Keratinocyte (primary cell): ENCODE measurements at regions not wholly inside any gene's neighbourhood (a gene's known extent, or its start where the extent isn't known, plus 50 kb on each side); places are given as distances from the start of the nearest gene placed in this dataset.

Experiments
- EZH2 ChIP-seq: IDR thresholded peaks from one replicate; pipeline ENCODE4 v1.6.1; 2012; ENCODE audit warnings: inconsistent platforms, mild to moderate bottlenecking, low read length, moderate library complexity
- TF ChIP-seq, protein P1 (sequence below), 3 experiments: IDR thresholded peaks in 1 of 3; conservative IDR thresholded peaks in 1 of 3; optimal IDR thresholded peaks in 1 of 3; 2 replicates in 2 of 3; 3 replicates in 1 of 3; pipeline versions ENCODE3 to v1.5.1; 2011; ENCODE audit warnings: low read length in 3 of 3, mild to moderate bottlenecking in 3 of 3, moderate library complexity in 2 of 3, control low read depth in 1 of 3, inconsistent platforms in 1 of 3; ENCODE audit not compliant: insufficient read depth in 2 of 3; ENCODE audit errors: extremely low read depth in 1 of 3

GRCh38 chr17:34760931-34761495 lies 181.6 kb downstream of the TMEM132E start:
- TF ChIP-seq, protein P1, sequence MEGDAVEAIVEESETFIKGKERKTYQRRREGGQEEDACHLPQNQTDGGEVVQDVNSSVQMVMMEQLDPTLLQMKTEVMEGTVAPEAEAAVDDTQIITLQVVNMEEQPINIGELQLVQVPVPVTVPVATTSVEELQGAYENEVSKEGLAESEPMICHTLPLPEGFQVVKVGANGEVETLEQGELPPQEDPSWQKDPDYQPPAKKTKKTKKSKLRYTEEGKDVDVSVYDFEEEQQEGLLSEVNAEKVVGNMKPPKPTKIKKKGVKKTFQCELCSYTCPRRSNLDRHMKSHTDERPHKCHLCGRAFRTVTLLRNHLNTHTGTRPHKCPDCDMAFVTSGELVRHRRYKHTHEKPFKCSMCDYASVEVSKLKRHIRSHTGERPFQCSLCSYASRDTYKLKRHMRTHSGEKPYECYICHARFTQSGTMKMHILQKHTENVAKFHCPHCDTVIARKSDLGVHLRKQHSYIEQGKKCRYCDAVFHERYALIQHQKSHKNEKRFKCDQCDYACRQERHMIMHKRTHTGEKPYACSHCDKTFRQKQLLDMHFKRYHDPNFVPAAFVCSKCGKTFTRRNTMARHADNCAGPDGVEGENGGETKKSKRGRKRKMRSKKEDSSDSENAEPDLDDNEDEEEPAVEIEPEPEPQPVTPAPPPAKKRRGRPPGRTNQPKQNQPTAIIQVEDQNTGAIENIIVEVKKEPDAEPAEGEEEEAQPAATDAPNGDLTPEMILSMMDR (optimal IDR thresholded peaks at IDR 0.05 in 1 of 3, IDR thresholded peaks at IDR 0.05 in 1 of 3, conservative IDR thresholded peaks at IDR 0.05 in 1 of 3; ENCODE audit: extremely low read depth in 1 of 3, insufficient read depth in 2 of 3, low read length in 3 of 3) = no peak
- TF ChIP-seq EZH2 = no peak
